NOMO-1 treated with DMSO at 0.1 percent for 48 hours (cell line): ENCODE measurements at regions not wholly inside any gene's neighbourhood (a gene's known extent, or its start where the extent isn't known, plus 50 kb on each side); places are given as distances from the start of the nearest gene placed in this dataset.

Experiments used
- DNase-seq: peaks from one replicate; lab custom pipeline; 2025; ENCODE audit not compliant: unreplicated experiment; lab: John Stamatoyannopoulos, UW

DNA sequence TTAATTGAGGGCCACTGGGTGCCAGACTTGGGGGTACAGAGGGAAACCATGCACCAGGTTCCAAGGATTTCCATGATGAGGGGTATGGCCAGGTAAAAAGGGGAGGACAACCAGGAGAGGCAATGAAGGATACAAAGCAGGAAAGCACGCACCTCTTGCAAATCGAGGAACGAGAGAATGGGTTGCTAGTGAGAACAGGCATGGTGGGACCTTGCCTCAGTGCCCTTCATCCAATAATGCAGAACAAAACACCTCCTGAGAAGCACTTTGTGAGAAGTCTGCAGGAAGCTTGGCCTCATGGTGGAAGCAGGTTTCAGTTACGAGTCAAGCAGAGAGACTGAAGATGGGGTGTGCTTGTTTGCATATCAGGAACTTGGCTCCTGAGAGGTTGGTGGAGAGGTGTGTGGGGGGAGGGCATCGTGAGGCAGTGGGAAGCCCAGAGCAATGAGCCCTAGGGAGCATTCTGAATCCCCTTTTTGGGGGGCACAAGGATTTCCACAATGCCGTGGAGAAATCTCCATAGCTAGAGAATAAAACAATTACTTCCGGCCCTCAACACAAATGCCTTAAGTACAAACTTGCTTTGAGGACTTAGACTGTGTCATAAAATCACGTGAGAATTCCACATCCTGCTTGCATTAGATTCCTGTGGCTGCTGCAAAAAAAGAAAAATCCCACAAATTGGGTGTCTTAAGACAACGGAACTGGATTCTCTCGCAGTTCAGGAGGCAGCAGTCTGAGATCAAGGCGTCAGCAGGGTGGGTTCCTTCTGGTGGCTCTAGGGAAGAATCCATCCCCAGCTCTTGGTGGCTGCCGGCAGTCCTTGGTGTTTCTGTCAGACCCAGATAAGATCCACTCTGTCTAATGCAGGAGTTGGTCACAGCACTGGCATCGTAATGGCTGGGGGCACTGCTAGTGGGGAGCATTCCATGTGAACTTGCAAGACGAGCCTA lies 54.9 kb upstream of the BACE2 start:
- no peak for DNase-seq

DNA sequence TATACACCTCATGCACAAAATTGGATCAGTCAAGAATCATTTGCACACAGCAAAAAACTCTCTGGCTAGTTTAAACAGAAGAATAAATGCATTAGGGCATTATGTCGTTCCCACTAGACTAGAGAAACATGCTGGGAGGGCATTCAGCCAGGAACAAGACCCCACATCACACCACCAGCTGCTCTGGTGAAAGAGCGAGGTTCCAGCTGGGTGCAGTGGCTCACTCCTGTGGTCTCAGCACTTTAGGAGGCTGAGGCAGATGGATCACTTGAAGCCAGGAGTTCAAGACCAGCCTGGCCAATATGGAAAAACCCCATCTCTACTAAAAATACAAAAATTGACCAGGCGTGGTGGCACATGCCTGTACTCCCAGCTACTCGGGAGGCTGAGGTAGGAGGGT lies 52.1 kb upstream of the BACE2 start:
- DNase-seq = no peak
